Epithelial cell of esophagus (primary cell): ENCODE measurements at regions not wholly inside any gene's neighbourhood (a gene's known extent, or its start where the extent isn't known, plus 50 kb on each side); places are given as distances from the start of the nearest gene placed in this dataset.

Experiments
- DNase-seq: peaks from one replicate; pipeline ENCODE4 v3.0.0; 2010; ENCODE audit warnings: low read depth
- H3K4me3 ChIP-seq: 2 replicates; pipeline ENCODE4 v1.5.1; 2011; ENCODE audit warnings: mild to moderate bottlenecking, low read length, control low read depth
- CTCF ChIP-seq: IDR thresholded peaks from 2 replicates; pipeline ENCODE4 v1.5.1; 2011; ENCODE audit warnings: low read depth, mild to moderate bottlenecking, low read length, control low read depth, inconsistent platforms; ENCODE audit not compliant: insufficient read depth; ENCODE audit errors: missing control alignments

- no peak for DNase-seq
- no peak for TF ChIP-seq CTCF
Observed at GRCh38 chr16:79998143-79998542, 397.6 kb upstream of the MAF start.

GRCh38 chr16:79997257-79997656 is 396.7 kb upstream of the MAF start:
- TF ChIP-seq CTCF: peak; percentile 45
- peak; percentile 47 for DNase-seq
- H3K4me3 ChIP-seq: no peak overlapping the region

More at GRCh38 chr16:79998143-79998542, 397.6 kb upstream of the MAF start:
- no peak overlapping the region for H3K4me3 ChIP-seq

- no peak for DNase-seq
- no peak for TF ChIP-seq CTCF
- H3K4me3 ChIP-seq: no peak overlapping the region
Observed at GRCh38 chr16:79996321-79996720, 395.8 kb upstream of the MAF start.

GRCh38 chr16:79995315-79995714 is 394.8 kb upstream of the MAF start:
- DNase-seq: no peak
- no peak overlapping the region for H3K4me3 ChIP-seq
- no peak for TF ChIP-seq CTCF

GRCh38 chr16:79994418-79994817 is 393.9 kb upstream of the MAF start:
- DNase-seq: no peak
- H3K4me3 ChIP-seq: no peak overlapping the region
- no peak for TF ChIP-seq CTCF

- no peak overlapping the region for H3K4me3 ChIP-seq
- DNase-seq: no peak
- TF ChIP-seq CTCF: no peak
Observed at GRCh38 chr16:79993629-79994209, 393.2 kb upstream of the MAF start.

- no peak for TF ChIP-seq CTCF
- peak; percentile 18 for DNase-seq
- no peak overlapping the region for H3K4me3 ChIP-seq
Observed at GRCh38 chr16:79991969-79992368, 391.4 kb upstream of the MAF start.
